HEK293T (cell line): ENCODE measurements at regions not wholly inside any gene's neighbourhood (a gene's known extent, or its start where the extent isn't known, plus 50 kb on each side); places are given as distances from the start of the nearest gene placed in this dataset.

Experiments
- CTCF ChIA-PET: fragments of 350-600 bp; formaldehyde crosslinking; extraction: SDS; loops from one replicate; lab custom pipeline; 2021; ENCODE audit warnings: antibody characterized with exemption, inconsistent platforms; lab: Yijun Ruan, JAX
- POLR2A ChIA-PET: fragments of 350-600 bp; formaldehyde crosslinking; extraction: SDS; loops from one replicate; lab custom pipeline; 2020; ENCODE audit warnings: antibody characterized with exemption, inconsistent platforms; lab: Yijun Ruan, JAX
- DNase-seq: peaks from one replicate; pipeline ENCODE4 v3.0.0; 2012; ENCODE audit warnings: mixed read lengths; ENCODE audit errors: extremely low spot score
- ARNT ChIP-seq: fragments of 450-650 bp; IDR thresholded peaks from 2 replicates; pipeline ENCODE4 v1.6.1; 2017; ENCODE audit warnings: mild to moderate bottlenecking
- BHLHE40 ChIP-seq: fragments of 450-650 bp; IDR thresholded peaks from 2 replicates; pipeline ENCODE4 v1.6.1; 2016; ENCODE audit warnings: mild to moderate bottlenecking, moderate library complexity, borderline replicate concordance
- CTBP1 ChIP-seq: fragments of 450-650 bp; IDR thresholded peaks from 2 replicates; pipeline ENCODE4 v1.6.1; 2016; ENCODE audit warnings: borderline replicate concordance
- ELF4 ChIP-seq: fragments of 450-650 bp; IDR thresholded peaks from 2 replicates; pipeline ENCODE4 v1.6.1; 2017; ENCODE audit warnings: antibody characterized with exemption
- FOXA1 ChIP-seq: fragments of 450-650 bp; IDR thresholded peaks from 2 replicates; pipeline ENCODE4 v1.6.1; 2016; ENCODE audit warnings: mild to moderate bottlenecking
- FOXK2 ChIP-seq: fragments of 450-650 bp; IDR thresholded peaks from 2 replicates; pipeline ENCODE4 v1.6.1; 2016; ENCODE audit warnings: mild to moderate bottlenecking
- FOXM1 ChIP-seq: fragments of 450-650 bp; IDR thresholded peaks from 2 replicates; pipeline ENCODE4 v1.6.1; 2017; ENCODE audit warnings: mild to moderate bottlenecking, borderline replicate concordance
- HDGF ChIP-seq: fragments of 450-650 bp; IDR thresholded peaks from 2 replicates; pipeline ENCODE4 v1.6.1; 2017; ENCODE audit warnings: antibody characterized with exemption, borderline replicate concordance
- L3MBTL2 ChIP-seq: fragments of 450-650 bp; conservative IDR thresholded peaks from 2 replicates; pipeline ENCODE4 v1.6.1; 2016; ENCODE audit warnings: mild to moderate bottlenecking
- LEF1 ChIP-seq: fragments of 450-650 bp; IDR thresholded peaks from 2 replicates; pipeline ENCODE4 v1.6.1; 2017; ENCODE audit warnings: mild to moderate bottlenecking, borderline replicate concordance
- NFRKB ChIP-seq: fragments of 450-650 bp; IDR thresholded peaks from 2 replicates; pipeline ENCODE4 v1.6.1; 2016; ENCODE audit warnings: mild to moderate bottlenecking, moderate library complexity
- PKNOX1 ChIP-seq: fragments of 450-650 bp; IDR thresholded peaks from 2 replicates; pipeline ENCODE4 v1.6.1; 2016
- SP1 ChIP-seq: fragments of 450-650 bp; IDR thresholded peaks from 2 replicates; pipeline ENCODE4 v1.6.1; 2017
- SUZ12 ChIP-seq: fragments of 450-650 bp; IDR thresholded peaks from 2 replicates; pipeline ENCODE4 v1.6.1; 2016; ENCODE audit warnings: mild to moderate bottlenecking
- TARDBP ChIP-seq: fragments of 450-650 bp; IDR thresholded peaks from 2 replicates; pipeline ENCODE4 v1.6.1; 2016
- ZNF384 ChIP-seq: fragments of 450-650 bp; IDR thresholded peaks from 2 replicates; pipeline ENCODE4 v1.6.1; 2016

GRCh38 chr6:79756496-79756895, 125.4 kb downstream of the SH3BGRL2 start:
- ChIA-PET POLR2A (no interaction called here), CTCF (interaction anchor here (0.5 to 0.8 kb wide), 2 partner anchors 107 to 261 kb away, joined by 3 read pairs; no protein-coding TSS in a partner anchor)
- no peak for DNase-seq
- TF ChIP-seq SP1 = no peak
- TF ChIP-seq FOXM1 = no peak
- TF ChIP-seq ELF4 = no peak
- no peak for TF ChIP-seq NFRKB
- TF ChIP-seq L3MBTL2 = no peak
- no peak for TF ChIP-seq HDGF
- no peak for TF ChIP-seq PKNOX1
- no peak for TF ChIP-seq BHLHE40
- TF ChIP-seq SUZ12 = no peak

- ChIA-PET POLR2A (no interaction called here), CTCF (interaction anchor here (0.5 kb wide), 2 partner anchors 56 to 260 kb away, joined by 3 read pairs; no protein-coding TSS in a partner anchor)
- no peak for TF ChIP-seq PKNOX1
- TF ChIP-seq ZNF384 = no peak
- no peak for TF ChIP-seq LEF1
- no peak for TF ChIP-seq FOXK2
- TF ChIP-seq ELF4 = no peak
- no peak for TF ChIP-seq NFRKB
- no peak for TF ChIP-seq HDGF
- no peak for TF ChIP-seq L3MBTL2
- TF ChIP-seq FOXM1 = no peak
- no peak for TF ChIP-seq SP1
- TF ChIP-seq CTBP1 = no peak
- TF ChIP-seq ARNT = no peak
- no peak for TF ChIP-seq BHLHE40
- TF ChIP-seq SUZ12 = no peak
- TF ChIP-seq TARDBP = no peak
- TF ChIP-seq FOXA1 = no peak
These were observed 124.8 kb downstream of the SH3BGRL2 start for GRCh38 chr6:79755967-79756366.

More at GRCh38 chr6:79755967-79756366, 124.8 kb downstream of the SH3BGRL2 start:
- DNase-seq = no peak
